HG02970 (cell line): ENCODE measurements at regions not wholly inside any gene's neighbourhood (a gene's known extent, or its start where the extent isn't known, plus 50 kb on each side); places are given as distances from the start of the nearest gene placed in this dataset.
"Not testable (repeated sequence)": the region's sequence is repeated elsewhere in the genome, so short reads cannot be mapped to it uniquely, and the experiment has no call there.

Source experiments
- ATAC-seq: cut with Tn5 transposase; IDR thresholded peaks from one replicate; pipeline ENCODE4 v1.9.1; 2021; ENCODE audit warnings: mild to moderate bottlenecking, moderate library complexity, moderate number of reproducible peaks; ENCODE audit not compliant: unreplicated experiment, low FRiP score

GRCh38 chr5:123947797-123948196 is 435.8 kb downstream of the CSNK1G3 start:
- ATAC-seq = no peak

GRCh38 chr5:123945548-123945947 is 433.6 kb downstream of the CSNK1G3 start:
- no peak for ATAC-seq

DNA sequence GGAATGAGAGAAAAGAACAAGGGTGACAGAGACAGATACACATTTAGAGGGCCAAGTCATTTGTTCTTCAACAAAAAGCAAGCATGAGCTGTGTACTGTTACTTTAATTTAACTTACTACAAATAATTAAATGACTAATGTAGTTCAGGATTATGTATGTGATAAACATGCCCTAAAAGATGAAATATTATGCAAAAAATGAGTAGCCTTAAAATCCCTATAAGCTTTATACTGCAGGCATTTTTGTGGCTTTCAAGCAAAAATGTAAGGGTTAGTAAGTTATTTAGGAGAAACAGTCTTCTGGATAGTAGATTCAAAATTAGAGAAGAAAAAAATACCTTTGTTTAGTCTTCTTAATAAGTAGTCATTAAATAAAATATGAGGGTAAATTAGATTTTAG is 431.2 kb downstream of the CSNK1G3 start:
- ATAC-seq = no peak

DNA sequence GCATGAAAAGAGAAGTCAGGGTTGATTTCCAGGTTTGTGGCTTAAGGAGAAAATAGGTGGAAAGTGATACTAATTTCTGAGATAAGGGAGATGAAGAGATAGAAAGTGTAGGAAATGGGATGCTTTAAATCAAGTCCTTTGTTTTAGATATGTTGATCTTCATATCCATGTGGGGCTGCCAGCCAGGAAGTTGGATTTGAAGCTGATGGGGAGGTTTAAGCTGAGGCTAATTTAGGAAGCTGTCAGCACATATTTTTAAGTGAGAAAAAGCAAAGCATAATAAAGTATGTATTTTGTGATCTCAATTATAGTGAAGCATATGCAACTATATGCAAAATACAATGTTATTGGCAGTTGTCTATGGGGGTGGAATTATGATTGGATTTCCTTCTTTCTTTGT is 428.4 kb downstream of the CSNK1G3 start:
- ATAC-seq = no peak

- ATAC-seq = no peak
Measured at GRCh38 chr5:123937230-123937629, 425.3 kb downstream of the CSNK1G3 start.

DNA sequence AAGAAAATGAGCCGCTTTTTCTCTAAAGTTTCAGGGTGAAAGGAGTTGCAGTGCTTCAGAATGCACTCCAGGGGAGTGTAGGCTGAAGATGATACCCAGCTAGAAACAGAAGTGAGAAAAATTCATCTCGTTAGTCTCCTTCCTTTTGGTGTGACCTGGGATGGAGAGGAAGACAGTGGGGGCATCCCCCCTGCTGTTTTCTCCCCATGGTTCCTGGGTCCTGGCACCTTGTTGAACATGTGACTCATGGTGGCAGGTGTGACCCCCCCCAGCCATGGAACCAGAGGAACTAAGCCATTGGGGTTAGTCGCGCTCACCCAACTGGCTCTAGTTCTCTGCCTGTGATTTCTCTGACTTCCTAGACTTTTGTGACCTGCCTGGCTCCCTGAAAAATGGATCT is 424.6 kb downstream of the CSNK1G3 start:
- ATAC-seq = no peak

- ATAC-seq = not testable (repeated sequence)
Measured at GRCh38 chr5:123933812-123934211, 421.8 kb downstream of the CSNK1G3 start.

DNA sequence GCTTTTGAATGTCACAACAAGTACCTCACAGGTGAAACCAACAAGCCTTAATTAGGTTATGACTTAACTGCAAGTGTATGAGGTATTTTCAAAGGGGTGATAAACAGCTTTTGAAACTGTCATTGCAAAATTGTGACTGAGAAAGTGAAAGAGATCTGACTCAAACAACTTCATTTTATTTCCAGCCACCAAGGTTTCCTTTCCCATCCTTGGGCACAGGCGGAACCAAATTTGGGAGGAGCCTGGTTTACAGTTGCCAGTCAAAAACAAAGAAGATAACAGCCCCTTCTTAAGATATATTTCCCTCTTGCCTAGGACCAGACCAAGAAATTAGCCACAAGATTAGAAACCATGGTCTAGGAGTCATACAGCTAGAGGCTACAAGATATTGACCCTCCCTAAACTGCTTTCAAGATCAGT is 417.1 kb downstream of the CSNK1G3 start:
- ATAC-seq = no peak

GRCh38 chr5:123928401-123928800 is 416.4 kb downstream of the CSNK1G3 start:
- no peak for ATAC-seq

- no peak for ATAC-seq
Measured at GRCh38 chr5:123921193-123921592, 409.2 kb downstream of the CSNK1G3 start.

- ATAC-seq = no peak
Measured at GRCh38 chr5:123916345-123917121, 404.6 kb downstream of the CSNK1G3 start.

- no peak for ATAC-seq
Measured at GRCh38 chr5:123914333-123914732, 402.4 kb downstream of the CSNK1G3 start.

GRCh38 chr5:123907349-123907748 is 395.4 kb downstream of the CSNK1G3 start:
- no peak for ATAC-seq

GRCh38 chr5:123906698-123907295 is 394.8 kb downstream of the CSNK1G3 start:
- no peak for ATAC-seq

DNA sequence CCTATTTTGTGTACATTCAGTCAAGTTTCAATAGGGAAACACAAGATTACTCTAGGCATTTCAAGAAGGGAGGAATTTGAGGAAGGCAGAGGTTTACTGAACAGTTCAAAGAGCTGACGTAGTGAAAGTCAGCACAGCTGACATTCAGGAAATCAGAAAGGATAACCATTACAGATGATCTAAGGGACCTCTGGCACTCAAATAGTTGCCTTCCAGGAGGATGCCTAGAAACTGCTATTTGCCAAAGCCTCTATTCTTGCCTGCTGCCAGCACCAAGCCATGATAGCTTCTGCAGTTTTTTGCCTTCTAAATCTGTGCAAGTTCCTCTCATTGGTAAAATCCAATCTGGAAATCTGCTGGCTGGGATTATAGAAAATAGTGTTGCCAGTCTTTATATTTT is 373.1 kb downstream of the CSNK1G3 start:
- ATAC-seq = no peak

- no peak for ATAC-seq
Measured at GRCh38 chr5:123882965-123883345, 371.0 kb downstream of the CSNK1G3 start.

DNA sequence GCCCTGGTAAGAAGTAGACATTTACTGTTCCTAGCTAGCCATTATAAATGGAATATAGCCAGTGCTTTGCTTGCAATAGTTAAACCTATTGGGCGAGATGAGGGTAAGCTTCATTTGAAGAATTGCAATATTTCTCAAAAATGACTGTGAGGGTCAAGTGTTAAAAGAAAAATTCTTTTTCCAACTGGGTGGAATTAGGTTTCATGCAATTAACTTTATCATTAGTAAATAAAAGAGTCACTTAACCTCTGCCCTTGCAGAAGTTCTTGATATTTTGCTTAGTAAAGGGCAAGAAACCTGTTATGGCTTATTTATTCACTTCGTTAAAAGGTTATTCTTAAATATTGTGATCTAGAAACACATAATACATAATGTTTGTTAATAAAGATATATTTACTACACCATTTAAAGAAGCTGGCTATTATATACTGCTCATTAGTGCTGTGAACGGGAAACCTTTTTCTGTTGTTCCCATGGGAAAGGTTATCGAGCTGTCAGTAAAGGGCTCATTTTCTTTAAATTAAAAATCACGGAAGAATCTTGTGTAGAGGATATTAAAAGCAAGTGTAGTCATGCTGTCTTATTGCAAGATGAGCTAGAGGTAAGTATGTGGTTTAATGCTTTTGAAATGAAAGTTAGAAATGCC is 370.5 kb downstream of the CSNK1G3 start:
- ATAC-seq = no peak

GRCh38 chr5:123881759-123882244 is 369.8 kb downstream of the CSNK1G3 start:
- ATAC-seq = no peak

- ATAC-seq = no peak
Measured at GRCh38 chr5:123880875-123881274, 368.9 kb downstream of the CSNK1G3 start.

DNA sequence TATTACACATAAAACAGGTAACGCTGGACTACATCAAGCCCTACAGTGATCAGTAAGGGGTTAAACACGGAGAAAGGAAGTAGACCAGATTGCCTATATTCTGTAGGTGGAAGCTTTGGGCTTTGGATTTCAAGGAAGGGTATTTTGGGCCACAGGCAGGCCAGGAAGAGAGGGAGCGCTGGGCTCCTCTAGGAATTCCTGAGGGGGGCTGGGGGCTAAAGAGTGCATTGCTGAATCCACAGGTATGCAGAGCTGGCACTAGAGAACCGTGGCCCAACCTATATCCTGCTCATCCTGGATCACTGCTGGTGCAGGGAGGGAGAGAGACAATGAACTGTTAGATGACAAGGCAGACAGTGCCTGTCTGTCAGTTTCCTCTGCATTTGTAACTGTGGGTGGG is 367.1 kb downstream of the CSNK1G3 start:
- ATAC-seq = no peak

GRCh38 chr5:123876276-123876790 is 364.4 kb downstream of the CSNK1G3 start:
- ATAC-seq = no peak
